Upper lobe of left lung (tissue), 6 donors: ENCODE measurements at regions not wholly inside any gene's neighbourhood (a gene's known extent, or its start where the extent isn't known, plus 50 kb on each side); places are given as distances from the start of the nearest gene placed in this dataset.
"Not testable (repeated sequence)": the region's sequence is repeated elsewhere in the genome, so short reads cannot be mapped to it uniquely, and the experiment has no call there.

Experiments used
- ATAC-seq, 2 donors: fragments of 200-7000 bp; cut with Tn5 transposase; one replicate each; pipeline ENCODE4 v1.9.1; 2022; ENCODE audit warnings: mild to moderate bottlenecking in 2 of 2, moderate library complexity in 2 of 2; ENCODE audit not compliant: low FRiP score in 2 of 2
- DNase-seq, 2 donors: peaks; one replicate each; pipeline ENCODE4 v3.0.0-alpha.2; 2019 to 2020
- H3K27ac ChIP-seq, 4 donors: fragments of 200-600 bp; sonication (generic); one replicate each; pipeline ENCODE4 v1.5.1; 2016 to 2019
- H3K27me3 ChIP-seq, 4 donors: fragments of 200-600 bp; sonication (generic); one replicate each; pipeline ENCODE4 v1.5.1; 2017 to 2019
- H3K36me3 ChIP-seq, 4 donors: fragments of 200-600 bp; sonication (generic); one replicate each; pipeline ENCODE4 v1.5.1; 2016 to 2019
- H3K4me1 ChIP-seq, 4 donors: fragments of 200-600 bp; sonication (generic); one replicate each; pipeline ENCODE4 v1.5.1; 2018 to 2019
- H3K4me3 ChIP-seq, 4 donors: fragments of 200-600 bp; sonication (generic); one replicate each; pipeline ENCODE4 v1.5.1; 2017 to 2019; ENCODE audit warnings: mild to moderate bottlenecking in 2 of 4, moderate library complexity in 1 of 4
- H3K9me3 ChIP-seq, 4 donors: fragments of 200-600 bp; sonication (generic); one replicate each; pipeline ENCODE4 v1.5.1; 2018 to 2019
- EP300 ChIP-seq, 4 donors: sonication (generic); formaldehyde crosslinking; IDR thresholded peaks; one replicate each; pipeline ENCODE4 v1.5.1; 2017; ENCODE audit warnings: antibody characterized with exemption in 4 of 4, control low read depth in 2 of 4
- POLR2A ChIP-seq, 4 donors: fragments of 450-650 bp; IDR thresholded peaks; one replicate each; pipeline ENCODE4 v1.5.1; 2016 to 2017; ENCODE audit warnings: antibody characterized with exemption in 4 of 4, mild to moderate bottlenecking in 2 of 4
- POLR2AphosphoS5 ChIP-seq, 2 donors: sonication (generic); formaldehyde crosslinking; IDR thresholded peaks; one replicate each; pipeline ENCODE4 v1.5.1; 2017; ENCODE audit warnings: antibody characterized with exemption in 2 of 2
- WGBS, 2 donors: methylation state at CpG; one replicate each; pipeline ENCODE4 v1.1.5; 2017 to 2018; 5-methylcytosine and 5-hydroxymethylcytosine counted together
- TF ChIP-seq, protein P1 (sequence below), 6 experiments: fragments of 450-650 bp in 4 of 6; fragments of 200-600 bp in 2 of 6; sonication (generic) in 2 of 6; IDR thresholded peaks; one replicate each; pipeline ENCODE4 v1.5.1; 2016 to 2019; ENCODE audit warnings: antibody characterized with exemption in 6 of 6
- donor health status: DM: no; HTN: no; CAD: no; lungs with moderate emphysema.
- donor health status: DM: no; HTN: yes; CAD: no; lungs with severe emphysema.

DNA sequence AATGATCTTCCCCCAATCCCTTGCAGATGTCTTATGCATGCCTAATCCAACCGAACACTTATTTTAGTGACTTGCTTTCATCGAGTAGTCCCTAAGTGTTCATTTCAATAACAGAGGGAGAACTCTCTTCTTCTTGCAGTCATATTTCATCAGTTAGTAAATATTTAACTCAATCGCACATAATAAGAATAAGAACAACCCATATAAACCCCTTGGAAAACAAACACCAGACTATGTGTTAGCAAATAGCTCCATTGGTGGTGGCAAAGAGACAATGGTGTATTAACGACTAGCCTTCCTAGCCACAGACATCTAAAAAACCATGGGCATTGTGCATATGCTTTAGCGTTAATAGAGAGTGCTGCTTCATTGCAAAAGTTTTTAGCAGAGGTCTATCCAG, 725.8 kb downstream of the BCL11A start:
- H3K36me3 ChIP-seq, result no peaks in the 10 kb centered on the region
- DNase-seq (no peak), ATAC-seq (no peak)
- no peak overlapping the region for H3K4me3 ChIP-seq
- no peaks in the 10 kb centered on the region for H3K27me3 ChIP-seq
- H3K4me1 ChIP-seq, result no peaks in the 10 kb centered on the region
- no peak for TF ChIP-seq EP300 (IDR thresholded peaks at IDR 0.05)
- no peak for TF ChIP-seq POLR2A (IDR thresholded peaks at IDR 0.05)
- no peak for TF ChIP-seq POLR2AphosphoS5 (IDR thresholded peaks at IDR 0.05)
- TF ChIP-seq, protein P1, sequence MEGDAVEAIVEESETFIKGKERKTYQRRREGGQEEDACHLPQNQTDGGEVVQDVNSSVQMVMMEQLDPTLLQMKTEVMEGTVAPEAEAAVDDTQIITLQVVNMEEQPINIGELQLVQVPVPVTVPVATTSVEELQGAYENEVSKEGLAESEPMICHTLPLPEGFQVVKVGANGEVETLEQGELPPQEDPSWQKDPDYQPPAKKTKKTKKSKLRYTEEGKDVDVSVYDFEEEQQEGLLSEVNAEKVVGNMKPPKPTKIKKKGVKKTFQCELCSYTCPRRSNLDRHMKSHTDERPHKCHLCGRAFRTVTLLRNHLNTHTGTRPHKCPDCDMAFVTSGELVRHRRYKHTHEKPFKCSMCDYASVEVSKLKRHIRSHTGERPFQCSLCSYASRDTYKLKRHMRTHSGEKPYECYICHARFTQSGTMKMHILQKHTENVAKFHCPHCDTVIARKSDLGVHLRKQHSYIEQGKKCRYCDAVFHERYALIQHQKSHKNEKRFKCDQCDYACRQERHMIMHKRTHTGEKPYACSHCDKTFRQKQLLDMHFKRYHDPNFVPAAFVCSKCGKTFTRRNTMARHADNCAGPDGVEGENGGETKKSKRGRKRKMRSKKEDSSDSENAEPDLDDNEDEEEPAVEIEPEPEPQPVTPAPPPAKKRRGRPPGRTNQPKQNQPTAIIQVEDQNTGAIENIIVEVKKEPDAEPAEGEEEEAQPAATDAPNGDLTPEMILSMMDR (IDR thresholded peaks at IDR 0.05), result no peak
- 76 to 85% methylated on average over 5 of the region's 5 CpGs for WGBS, 2 donors
- H3K9me3 ChIP-seq, result no peaks in the 10 kb centered on the region
- H3K27ac ChIP-seq, result no peak overlapping the region

DNA sequence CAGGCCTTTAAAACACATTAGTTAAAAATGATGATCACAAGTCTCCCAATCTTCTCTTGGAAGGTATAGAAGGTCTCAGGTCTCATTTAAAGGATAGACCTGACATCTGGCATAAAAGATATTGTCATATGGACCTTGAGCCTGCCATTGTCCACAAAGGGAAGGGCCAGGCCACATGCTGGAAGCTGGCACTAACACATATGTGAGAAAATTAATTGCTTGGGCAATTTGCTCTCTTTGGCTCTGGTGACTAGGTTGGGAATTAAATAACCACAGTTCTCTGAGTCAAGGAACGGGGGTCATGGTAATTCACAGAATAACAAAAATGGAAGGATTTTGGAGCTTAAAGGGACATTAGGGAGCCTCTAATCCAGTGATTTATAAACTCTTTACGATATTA, 727.3 kb downstream of the BCL11A start:
- 85 to 88% methylated on average over 2 of the region's 2 CpGs for WGBS, 2 donors
- TF ChIP-seq EP300 (IDR thresholded peaks at IDR 0.05) (no peak), POLR2A (IDR thresholded peaks at IDR 0.05) (no peak), POLR2AphosphoS5 (IDR thresholded peaks at IDR 0.05) (no peak)
- TF ChIP-seq, protein P1 (IDR thresholded peaks at IDR 0.05), result no peak
- Histone ChIP-seq H3K27ac (no peak overlapping the region), H3K9me3 (no peaks in the 10 kb centered on the region), H3K27me3 (no peaks in the 10 kb centered on the region), H3K36me3 (no peaks in the 10 kb centered on the region), H3K4me1 (no peaks in the 10 kb centered on the region), H3K4me3 (no peak overlapping the region)
- no peak for ATAC-seq
- no peak for DNase-seq

DNA sequence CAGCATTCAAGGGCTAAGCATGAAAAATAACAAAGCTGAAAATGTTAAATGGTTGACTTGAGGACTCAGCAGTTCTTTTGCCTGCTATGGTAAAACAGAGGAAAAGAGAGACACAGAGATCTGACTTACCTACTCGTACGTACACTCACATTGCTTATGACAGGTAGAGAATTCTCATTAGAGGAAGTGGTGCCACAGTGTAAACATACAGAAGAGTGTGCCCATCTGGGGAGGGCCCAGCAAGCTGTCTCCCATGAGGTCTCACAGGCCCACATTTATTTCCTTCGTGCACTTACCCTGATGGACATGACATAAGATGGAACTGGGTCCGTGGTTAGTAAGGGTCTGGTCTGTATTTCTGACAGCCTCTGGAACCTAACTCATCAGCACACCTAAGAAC, 729.1 kb downstream of the BCL11A start:
- ATAC-seq (no peak), DNase-seq (no peak)
- TF ChIP-seq, protein P1 (IDR thresholded peaks at IDR 0.05), result no peak
- TF ChIP-seq EP300 (IDR thresholded peaks at IDR 0.05) (no peak), POLR2AphosphoS5 (IDR thresholded peaks at IDR 0.05) (no peak), POLR2A (IDR thresholded peaks at IDR 0.05) (no peak)
- no peaks in the 10 kb centered on the region for H3K9me3 ChIP-seq
- no peaks in the 10 kb centered on the region for H3K36me3 ChIP-seq
- no peaks in the 10 kb centered on the region for H3K4me1 ChIP-seq
- H3K4me3 ChIP-seq, result no peak overlapping the region
- WGBS, 2 donors, result 57 to 86% methylated on average over 4 of the region's 4 CpGs
- H3K27ac ChIP-seq, result no peak overlapping the region
- no peaks in the 10 kb centered on the region for H3K27me3 ChIP-seq

DNA sequence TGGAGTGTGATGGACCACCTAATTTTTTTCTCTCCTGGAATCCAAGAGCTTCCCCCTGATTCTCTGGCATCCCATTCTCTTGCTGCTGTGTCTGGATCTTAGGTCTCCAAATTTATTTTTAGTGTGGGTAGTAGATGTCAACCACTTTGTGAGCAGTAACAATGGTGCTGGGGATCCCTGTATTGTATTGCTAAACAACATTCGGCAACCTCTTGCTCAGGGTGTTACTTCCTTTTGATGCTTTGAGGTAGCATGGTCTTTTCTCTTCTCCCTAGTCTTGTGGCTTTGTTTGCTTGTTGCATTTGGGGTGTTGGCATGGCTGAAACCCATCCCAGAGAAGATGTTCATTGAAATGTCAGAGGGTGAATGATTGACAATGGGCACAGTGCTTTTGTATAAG, 737.4 kb downstream of the BCL11A start:
- Histone ChIP-seq H3K4me3 (no peak overlapping the region), H3K9me3 (no peaks in the 10 kb centered on the region), H3K27me3 (no peaks in the 10 kb centered on the region), H3K36me3 (no peaks in the 10 kb centered on the region), H3K27ac (no peak overlapping the region), H3K4me1 (no peaks in the 10 kb centered on the region)
- no peak for ATAC-seq
- no peak for DNase-seq
- TF ChIP-seq POLR2AphosphoS5 (IDR thresholded peaks at IDR 0.05) (no peak), POLR2A (IDR thresholded peaks at IDR 0.05) (no peak), EP300 (IDR thresholded peaks at IDR 0.05) (no peak)
- TF ChIP-seq, protein P1 (IDR thresholded peaks at IDR 0.05), result no peak
- WGBS, 2 donors, result 70 to 84% methylated on average over 1 of the region's 1 CpG

DNA sequence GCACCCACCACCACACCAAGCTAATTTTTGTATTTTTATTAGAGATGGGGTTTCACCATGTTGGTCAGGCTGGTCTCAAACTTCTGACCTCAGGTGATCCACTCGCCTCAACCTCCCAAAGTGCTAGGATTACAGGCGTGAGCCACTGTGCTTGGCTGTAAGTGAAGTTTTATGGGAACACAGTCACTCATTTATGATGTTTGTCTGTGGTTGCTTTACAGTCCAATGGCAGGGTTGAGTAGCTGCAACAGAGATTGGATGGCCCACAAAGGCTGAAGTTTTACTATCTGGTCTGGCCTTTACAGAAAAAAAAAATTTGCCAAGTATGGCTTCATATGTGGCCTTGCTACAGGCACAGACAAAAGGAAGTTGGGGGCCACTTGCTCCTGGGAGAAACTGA, 743.2 kb downstream of the BCL11A start:
- H3K27ac ChIP-seq, H3K9me3 ChIP-seq, DNase-seq, H3K4me3 ChIP-seq, H3K36me3 ChIP-seq, H3K4me1 ChIP-seq, ATAC-seq, H3K27me3 ChIP-seq: not testable (repeated sequence)
- 93 to 100% methylated on average over 2 of the region's 2 CpGs for WGBS, 2 donors
